ENCODE measurements at regions not wholly inside any gene's neighbourhood (a gene's known extent, or its start where the extent isn't known, plus 50 kb on each side); places are given as distances from the start of the nearest gene placed in this dataset.

- DNase-seq (ENCODE audit: low spot score) (no peak), FAIRE-seq (no peak)
These were observed 53.9 kb upstream of the GALNTL6 start for GRCh38 chr4:171759274-171759673.

GRCh38 chr4:171751538-171751937 lies 61.7 kb upstream of the GALNTL6 start:
- FAIRE-seq = no peak
- no peak for DNase-seq (ENCODE audit: low spot score)

- DNase-seq (ENCODE audit: low spot score) (no peak), FAIRE-seq (no peak)
These were observed 66.8 kb upstream of the GALNTL6 start for GRCh38 chr4:171746418-171746817.

- no peak for FAIRE-seq
- no peak for DNase-seq (ENCODE audit: low spot score)
These were observed 70.8 kb upstream of the GALNTL6 start for GRCh38 chr4:171742436-171742835.

DNA sequence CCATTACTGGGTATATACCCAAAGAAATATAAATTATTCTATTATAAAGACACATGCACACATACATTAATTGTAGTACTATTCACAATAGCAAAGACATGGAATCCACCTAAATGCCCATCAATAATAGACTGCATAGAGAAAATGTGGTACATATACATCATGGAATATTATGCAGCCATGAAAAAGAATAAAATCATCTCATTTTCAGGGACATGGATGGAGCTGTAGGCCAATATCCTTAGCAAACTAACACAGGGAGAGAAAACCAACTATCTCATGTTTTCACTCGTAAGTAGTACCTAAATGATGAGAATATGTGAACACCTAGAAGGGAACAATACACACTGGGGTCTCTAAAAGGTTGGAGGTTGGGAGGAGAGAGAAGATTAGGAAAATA lies 86.0 kb upstream of the GALNTL6 start:
- no peak for FAIRE-seq
- DNase-seq (ENCODE audit: low spot score) = no peak

GRCh38 chr4:171721937-171722336 lies 91.3 kb upstream of the GALNTL6 start:
- DNase-seq (ENCODE audit: low spot score) (no peak), FAIRE-seq (no peak)

- DNase-seq (ENCODE audit: low spot score) = no peak
- FAIRE-seq = no peak
These were observed 93.5 kb upstream of the GALNTL6 start for GRCh38 chr4:171719691-171720090.

- DNase-seq (ENCODE audit: low spot score) (no peak), FAIRE-seq (no peak)
These were observed 94.5 kb upstream of the GALNTL6 start for GRCh38 chr4:171718665-171719064.

- DNase-seq (ENCODE audit: low spot score) (no peak), FAIRE-seq (no peak)
These were observed 95.1 kb upstream of the GALNTL6 start for GRCh38 chr4:171718069-171718468.

DNA sequence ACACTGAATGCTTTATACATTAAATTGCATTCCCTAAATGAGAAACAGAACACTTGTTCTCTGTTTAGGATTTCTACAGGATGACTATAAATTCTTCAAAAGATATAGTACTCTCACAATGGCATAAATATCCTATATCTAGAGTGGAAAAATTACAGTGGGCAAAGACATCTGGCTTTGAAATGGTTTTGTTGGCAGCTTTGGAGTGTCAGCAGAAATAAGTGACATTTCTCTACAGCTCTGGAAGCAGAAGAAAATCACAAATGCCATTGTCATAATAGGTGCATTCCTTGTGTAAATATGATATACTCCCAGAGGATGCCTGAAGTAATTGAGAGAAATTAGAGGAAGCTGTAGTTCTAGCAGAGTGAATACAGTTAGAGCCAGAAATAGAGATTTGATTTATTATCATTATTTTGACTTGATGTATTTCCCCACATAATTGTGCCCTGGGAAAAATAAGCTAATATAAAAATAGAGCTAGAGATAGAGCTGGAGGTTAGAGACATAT lies 95.9 kb upstream of the GALNTL6 start:
- FAIRE-seq (no peak), DNase-seq (ENCODE audit: low spot score) (no peak)

DNA sequence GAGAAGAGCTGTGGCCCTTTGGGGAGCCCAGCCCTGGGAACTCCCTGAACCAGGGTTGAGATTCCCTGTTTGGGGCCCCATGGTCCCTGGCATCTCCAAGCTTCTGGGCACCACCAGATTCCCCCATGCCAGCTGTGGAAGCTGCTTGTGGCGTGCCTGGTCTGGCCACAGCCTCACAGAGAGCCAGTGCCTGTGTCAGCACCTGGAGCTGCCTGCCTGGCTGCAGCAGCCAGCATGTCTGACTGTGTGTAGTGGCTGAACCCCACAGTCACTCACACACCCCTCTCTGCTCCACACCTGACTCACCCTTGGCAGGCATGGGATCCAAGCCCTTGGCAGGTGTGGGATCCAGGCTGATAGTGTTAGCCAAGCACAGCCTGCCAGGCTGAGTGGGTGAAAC lies 97.2 kb upstream of the GALNTL6 start:
- DNase-seq (ENCODE audit: low spot score) (no peak), FAIRE-seq (no peak)

- DNase-seq (ENCODE audit: low spot score) = no peak
- no peak for FAIRE-seq
These were observed 98.3 kb upstream of the GALNTL6 start for GRCh38 chr4:171714791-171715454.

DNA sequence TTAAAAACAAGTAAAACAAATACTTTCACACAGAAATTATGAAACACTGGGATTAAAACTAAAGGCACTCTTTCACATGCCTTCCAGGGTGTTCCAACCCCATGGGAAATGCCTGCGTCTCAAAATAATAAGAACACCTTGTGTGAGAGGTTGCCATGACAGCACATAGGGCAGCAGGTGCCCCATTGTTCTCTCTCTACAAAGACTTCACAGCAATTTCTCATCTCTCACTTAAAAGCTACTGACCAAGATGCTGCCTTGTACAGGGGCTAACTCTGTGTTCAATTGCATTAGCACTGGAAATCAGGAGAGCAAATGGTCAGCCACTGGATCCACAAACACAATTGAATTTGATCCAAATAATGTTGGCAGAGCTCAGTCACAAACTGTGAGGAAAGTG lies 102.5 kb upstream of the GALNTL6 start:
- DNase-seq (ENCODE audit: low spot score) = no peak
- no peak for FAIRE-seq

DNA sequence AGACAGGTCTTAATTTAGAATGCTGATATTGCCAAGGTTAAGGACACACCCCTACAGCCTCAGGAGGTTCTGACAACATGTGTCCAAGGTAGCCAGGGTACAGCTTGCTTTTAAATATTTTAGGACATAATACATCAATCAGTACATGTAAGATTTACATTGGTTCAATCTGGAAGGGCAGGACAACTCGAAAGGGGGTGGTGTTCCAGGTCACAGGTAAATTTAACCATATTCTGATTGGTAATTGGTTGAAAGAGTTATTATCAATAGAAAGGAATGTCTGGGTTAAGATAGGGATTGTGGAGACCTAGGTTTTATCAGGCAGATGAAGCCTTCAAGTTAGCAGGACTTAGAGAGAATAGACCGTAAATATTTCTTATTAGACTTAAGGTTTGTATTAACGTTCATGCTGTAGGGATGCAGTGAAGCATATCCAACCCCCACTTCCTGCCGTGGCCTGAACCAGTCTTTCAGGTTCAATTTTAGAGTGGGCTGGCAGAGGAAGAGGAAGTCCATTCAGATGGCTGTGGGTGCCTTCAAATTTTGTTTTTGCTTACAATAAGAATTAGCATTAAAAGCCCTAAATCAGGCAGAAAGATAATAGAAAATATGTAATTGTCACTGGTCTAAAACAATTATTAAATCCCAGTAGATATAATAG lies 136.5 kb upstream of the GALNTL6 start:
- FAIRE-seq (no peak), DNase-seq (ENCODE audit: low spot score) (no peak)

DNA sequence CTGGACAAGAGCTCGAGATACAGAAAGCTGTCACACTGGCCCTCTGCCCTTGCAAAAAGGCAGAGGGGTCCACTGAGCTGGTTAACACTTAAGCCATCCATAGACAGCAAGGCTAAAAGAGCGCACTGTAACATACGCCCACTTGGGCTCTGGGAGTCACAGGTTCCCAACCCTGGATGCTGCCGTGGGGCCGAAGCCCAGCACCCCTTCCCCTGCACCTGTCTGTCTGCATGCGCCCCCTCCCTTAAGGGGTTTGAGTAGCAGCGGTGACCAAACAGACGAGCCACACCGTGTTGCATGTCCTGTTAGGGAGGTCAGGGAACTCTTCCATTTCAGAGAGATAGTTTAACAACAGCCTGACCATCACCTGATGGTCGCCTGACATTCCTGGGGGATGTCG lies 138.4 kb upstream of the GALNTL6 start:
- DNase-seq (ENCODE audit: low spot score) (no peak), FAIRE-seq (no peak)

- no peak for FAIRE-seq
- no peak for DNase-seq (ENCODE audit: low spot score)
These were observed 144.8 kb upstream of the GALNTL6 start for GRCh38 chr4:171668403-171668802.

DNA sequence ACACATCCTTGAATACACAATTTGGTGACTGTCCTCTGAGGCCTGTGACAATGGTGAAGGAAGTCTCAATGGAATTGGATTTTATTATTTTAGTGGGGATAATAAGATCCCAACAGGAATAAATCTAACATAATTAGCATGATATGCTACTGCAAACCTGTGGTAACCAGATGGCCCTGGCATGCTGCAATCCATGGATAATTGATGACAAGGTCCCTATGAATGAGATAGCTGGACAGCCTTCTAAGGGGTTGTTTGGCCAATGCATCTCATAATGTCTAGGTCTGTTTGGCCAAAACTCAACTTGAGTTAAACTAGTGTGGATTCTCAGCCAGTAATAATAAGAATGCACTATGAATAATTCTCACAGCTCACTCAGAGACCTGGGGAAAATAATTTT lies 145.3 kb upstream of the GALNTL6 start:
- DNase-seq (ENCODE audit: low spot score) (no peak), FAIRE-seq (no peak)

GRCh38 chr4:171651071-171651470 lies 162.1 kb upstream of the GALNTL6 start:
- FAIRE-seq (no peak), DNase-seq (ENCODE audit: low spot score) (no peak)

DNA sequence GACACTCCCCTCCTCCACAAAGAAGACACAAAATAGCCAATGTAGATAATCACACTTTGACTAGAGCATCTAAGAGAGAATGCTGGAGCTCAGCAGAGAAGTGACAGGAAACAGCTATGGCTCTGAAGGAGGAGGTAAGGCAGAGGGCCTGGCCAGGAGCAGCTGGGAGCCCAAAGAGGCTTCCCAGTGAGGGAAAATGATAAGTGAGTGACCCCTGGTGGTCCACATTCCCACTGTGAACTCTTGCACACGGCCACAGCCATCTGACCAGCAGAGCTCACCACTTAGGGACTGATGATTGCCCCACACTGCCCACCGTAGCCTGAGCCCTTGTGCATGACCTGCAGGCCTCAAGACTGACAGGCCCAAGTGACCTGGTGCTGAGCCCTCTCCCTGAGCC lies 162.7 kb upstream of the GALNTL6 start:
- FAIRE-seq (no peak), DNase-seq (ENCODE audit: low spot score) (no peak)

GRCh38 chr4:171648926-171649325 lies 164.3 kb upstream of the GALNTL6 start:
- no peak for DNase-seq (ENCODE audit: low spot score)
- FAIRE-seq = no peak

DNA sequence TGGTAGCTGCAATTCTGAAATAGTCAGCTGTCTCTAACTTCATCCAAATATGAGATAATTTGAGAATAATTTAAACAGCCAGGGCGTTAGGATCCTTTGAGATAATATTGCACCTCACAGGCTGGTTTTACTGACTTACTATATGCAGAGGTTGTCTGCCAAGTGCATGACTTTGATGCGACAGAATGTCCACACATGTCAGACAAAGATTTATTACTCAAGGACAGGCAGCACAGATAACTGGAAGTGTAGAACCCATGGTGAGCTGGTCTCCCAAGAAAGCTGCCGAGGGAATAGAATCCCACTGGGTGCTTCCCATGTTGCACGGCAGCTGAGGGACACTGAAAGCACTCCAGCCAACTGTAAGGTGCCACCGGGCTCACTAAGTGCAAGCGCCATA lies 166.2 kb upstream of the GALNTL6 start:
- no peak for FAIRE-seq
- DNase-seq (ENCODE audit: low spot score) = no peak

DNA sequence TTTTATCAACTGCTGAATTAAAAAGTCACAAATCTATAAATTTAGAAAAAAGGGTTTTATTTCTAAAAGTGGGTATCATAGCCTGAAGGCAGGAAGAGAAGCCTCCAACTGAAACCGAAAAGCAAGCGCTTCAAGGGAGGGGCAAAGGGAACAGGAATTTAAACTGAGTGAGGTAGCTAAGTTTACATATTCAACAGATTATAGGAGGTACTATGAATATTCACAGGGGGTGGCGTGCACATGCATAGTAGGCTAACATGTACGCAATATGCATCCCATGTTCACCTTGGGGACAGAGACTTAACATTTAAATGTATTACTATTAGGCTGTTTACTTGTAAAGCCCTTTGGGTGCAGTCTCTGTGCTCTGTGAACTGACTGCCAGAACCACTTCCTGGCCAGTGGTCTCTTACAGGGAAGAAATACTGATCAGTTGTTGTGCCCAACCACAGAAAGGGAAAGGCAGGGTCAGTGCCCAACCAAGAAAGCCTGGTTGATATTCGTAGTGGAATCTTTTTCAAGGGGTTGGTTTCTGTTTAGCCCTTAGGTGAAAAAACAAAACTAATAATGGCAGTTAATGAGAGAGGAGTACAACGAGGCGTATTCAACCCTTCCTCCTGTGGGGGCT lies 168.7 kb upstream of the GALNTL6 start:
- no peak for FAIRE-seq

DNA sequence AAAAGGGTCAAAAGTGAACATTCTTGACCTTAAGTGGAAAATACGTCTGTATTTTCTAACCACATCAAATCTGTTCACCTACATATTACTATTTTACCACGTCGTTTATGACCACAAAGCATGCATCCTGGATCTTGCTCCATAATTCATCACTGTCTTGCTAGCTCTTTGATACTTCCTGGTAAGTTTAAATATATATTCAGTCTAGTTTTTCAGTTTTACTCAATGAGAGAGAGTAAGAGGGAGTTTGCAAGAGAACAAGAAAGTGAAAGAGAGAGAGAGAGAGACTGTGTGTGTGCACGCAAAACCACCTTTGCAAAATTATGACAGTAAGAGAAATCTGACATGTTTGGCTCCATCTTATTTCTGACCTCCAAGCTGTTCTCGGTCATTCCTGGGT lies 173.7 kb upstream of the GALNTL6 start:
- DNase-seq (ENCODE audit: low spot score) (no peak), FAIRE-seq (no peak)

More for the DNA sequence above, 168.7 kb upstream of the GALNTL6 start:
- no peak for DNase-seq (ENCODE audit: low spot score)

All from RCC 7860 (cell line).